ENCODE measurements at regions not wholly inside any gene's neighbourhood (a gene's known extent, or its start where the extent isn't known, plus 50 kb on each side); places are given as distances from the start of the nearest gene placed in this dataset.
A peak's percentile ranks its signal among the peaks of the same experiment; 100 is the strongest.

DNA sequence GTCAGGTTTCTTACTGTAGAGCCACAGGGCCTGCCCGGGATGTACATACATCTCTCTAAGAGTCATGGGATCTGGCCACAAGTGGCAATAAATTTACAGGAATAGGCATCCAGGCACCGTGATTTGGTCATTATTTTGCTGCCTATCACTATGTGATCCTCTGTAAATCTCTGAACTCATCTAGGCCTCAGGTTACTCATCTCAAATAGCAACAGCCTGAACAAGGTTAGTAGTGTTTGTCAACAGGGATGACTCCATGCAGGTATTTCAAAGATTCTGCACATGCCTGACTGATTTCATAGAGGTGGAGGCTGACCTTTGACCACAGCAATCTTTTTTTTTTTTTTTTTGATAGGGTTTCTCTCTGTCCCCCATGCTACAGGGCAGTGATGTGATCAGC is 88.8 kb upstream of the TBL1XR1 start:
- H3K27ac ChIP-seq, result no peak overlapping the region
- no peaks in the 10 kb centered on the region for H3K36me3 ChIP-seq
- no peaks in the 10 kb centered on the region for H3K9me3 ChIP-seq
- intact Hi-C loops (cut with DNase I), result no loop called here
- H3K27me3 ChIP-seq, result no peaks in the 10 kb centered on the region
- H3K4me1 ChIP-seq, result peaks cover 0 to 11% (median 8%) of the 10 kb centered on the region in 4 donors
- TF ChIP-seq CTCF (IDR thresholded peaks at IDR 0.05) (no peak), EP300 (IDR thresholded peaks at IDR 0.05) (no peak), POLR2AphosphoS5 (IDR thresholded peaks at IDR 0.05) (no peak)
- no peak overlapping the region for H3K4me3 ChIP-seq
- 44 to 82% methylated on average over 2 of the region's 2 CpGs for WGBS, 2 donors
- no peak for DNase-seq

- DNase-seq, result no peak
- Histone ChIP-seq H3K36me3 (no peaks in the 10 kb centered on the region), H3K27ac (no peak overlapping the region), H3K9me3 (no peaks in the 10 kb centered on the region), H3K4me1 (peaks cover 0 to 11% (median 8%) of the 10 kb centered on the region in 4 donors), H3K4me3 (no peak overlapping the region), H3K27me3 (no peaks in the 10 kb centered on the region)
- WGBS, 2 donors, result 37 to 71% methylated on average over 4 of the region's 4 CpGs
- intact Hi-C loops (cut with DNase I), result no loop called here
- no peak for TF ChIP-seq POLR2AphosphoS5 (IDR thresholded peaks at IDR 0.05)
- no peak for TF ChIP-seq POLR2A (IDR thresholded peaks at IDR 0.05)
- TF ChIP-seq CTCF (IDR thresholded peaks at IDR 0.05), result no peak
- TF ChIP-seq EP300 (IDR thresholded peaks at IDR 0.05), result no peak
These were observed 89.9 kb upstream of the TBL1XR1 start for GRCh38 chr3:177287231-177287630.

GRCh38 chr3:177290633-177291032 is 93.4 kb upstream of the TBL1XR1 start:
- intact Hi-C loops (cut with DNase I), result no loop called here
- no peak for DNase-seq
- H3K9me3 ChIP-seq, result no peaks in the 10 kb centered on the region
- no peaks in the 10 kb centered on the region for H3K27me3 ChIP-seq
- no peaks in the 10 kb centered on the region for H3K36me3 ChIP-seq
- TF ChIP-seq CTCF (IDR thresholded peaks at IDR 0.05) (no peak), POLR2AphosphoS5 (IDR thresholded peaks at IDR 0.05) (no peak), POLR2A (IDR thresholded peaks at IDR 0.05) (no peak), EP300 (IDR thresholded peaks at IDR 0.05) (no peak)
- H3K4me1 ChIP-seq, result peaks cover 0 to 13% (median 8%) of the 10 kb centered on the region in 4 donors
- 44 to 76% methylated on average over 8 of the region's 8 CpGs for WGBS, 2 donors
- no peak overlapping the region for H3K27ac ChIP-seq
- H3K4me3 ChIP-seq, result no peak overlapping the region

DNA sequence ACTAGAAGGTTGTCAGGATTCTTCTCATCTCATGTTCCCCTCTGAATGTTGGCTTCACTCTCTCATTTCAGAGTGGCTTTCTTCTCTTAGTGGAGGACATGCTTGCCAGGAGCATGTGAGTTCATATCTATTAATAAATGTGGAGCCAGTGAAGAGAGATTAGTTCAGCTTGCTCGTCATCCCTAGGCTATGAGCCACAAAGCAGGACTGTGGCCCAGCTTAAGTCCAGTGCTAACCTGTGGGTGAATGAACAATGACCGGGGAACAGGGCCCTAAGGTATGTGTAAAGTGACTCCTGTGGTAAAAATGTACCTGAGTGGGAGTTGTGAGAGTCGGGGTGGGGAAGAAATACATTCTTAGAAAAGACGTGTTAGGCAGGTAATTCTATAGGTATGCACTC is 96.9 kb upstream of the TBL1XR1 start:
- 74 to 80% methylated on average over 4 of the region's 4 CpGs for WGBS, 2 donors
- no peak overlapping the region for H3K4me3 ChIP-seq
- no peaks in the 10 kb centered on the region for H3K9me3 ChIP-seq
- peak overlapping the region; percentile 31 to 77 (median 66) for H3K27ac ChIP-seq
- H3K36me3 ChIP-seq, result no peaks in the 10 kb centered on the region
- TF ChIP-seq POLR2AphosphoS5 (IDR thresholded peaks at IDR 0.05), result peak in 2 of 4 donors; percentile 37 to 38
- no peak for TF ChIP-seq POLR2A (IDR thresholded peaks at IDR 0.05)
- TF ChIP-seq CTCF (IDR thresholded peaks at IDR 0.05), result no peak
- H3K27me3 ChIP-seq, result no peaks in the 10 kb centered on the region
- H3K4me1 ChIP-seq, result peaks cover 0 to 13% (median 8%) of the 10 kb centered on the region in 4 donors
- intact Hi-C loops (cut with DNase I), result no loop called here
- peak; percentile 77 for DNase-seq

GRCh38 chr3:177295116-177295515 is 97.8 kb upstream of the TBL1XR1 start:
- H3K4me3 ChIP-seq, result no peak overlapping the region
- intact Hi-C loops (cut with DNase I), result no loop called here
- H3K27me3 ChIP-seq, result no peaks in the 10 kb centered on the region
- DNase-seq, result no peak
- WGBS, 2 donors, result 19 to 76% methylated on average over 2 of the region's 2 CpGs
- peaks cover 0 to 20% (median 13%) of the 10 kb centered on the region in 4 donors for H3K4me1 ChIP-seq
- no peaks in the 10 kb centered on the region for H3K36me3 ChIP-seq
- H3K9me3 ChIP-seq, result no peaks in the 10 kb centered on the region
- H3K27ac ChIP-seq, result peak overlapping the region in 3 of 4 donors; percentile 63 to 77 (median 68)
- TF ChIP-seq EP300 (IDR thresholded peaks at IDR 0.05), result no peak
